ENCODE measurements at regions not wholly inside any gene's neighbourhood (a gene's known extent, or its start where the extent isn't known, plus 50 kb on each side); places are given as distances from the start of the nearest gene placed in this dataset.

- TF ChIP-seq ZFX (IDR thresholded peaks at IDR 0.05) (no peak), CTCF (conservative IDR thresholded peaks at IDR 0.05) (no peak)
- no peak overlapping the region for H3K27ac ChIP-seq
Observed at GRCh38 chr15:35307676-35308075, 222.6 kb upstream of the NANOGP8 start.

GRCh38 chr15:35307026-35307425 is 221.9 kb upstream of the NANOGP8 start:
- TF ChIP-seq ZFX (IDR thresholded peaks at IDR 0.05) (no peak), CTCF (conservative IDR thresholded peaks at IDR 0.05) (no peak)
- H3K27ac ChIP-seq, result no peak overlapping the region

GRCh38 chr15:35306361-35306981 is 221.4 kb upstream of the NANOGP8 start:
- TF ChIP-seq ZFX (IDR thresholded peaks at IDR 0.05) (no peak), CTCF (conservative IDR thresholded peaks at IDR 0.05) (no peak)
- H3K27ac ChIP-seq, result no peak overlapping the region

- no peak overlapping the region for H3K27ac ChIP-seq
- TF ChIP-seq CTCF (conservative IDR thresholded peaks at IDR 0.05) (no peak), ZFX (IDR thresholded peaks at IDR 0.05) (no peak)
Observed at GRCh38 chr15:35305946-35306345, 220.9 kb upstream of the NANOGP8 start.

GRCh38 chr15:35305031-35305550 is 220.0 kb upstream of the NANOGP8 start:
- H3K27ac ChIP-seq, result no peak overlapping the region

GRCh38 chr15:35304389-35304788 is 219.3 kb upstream of the NANOGP8 start:
- no peak overlapping the region for H3K27ac ChIP-seq
- TF ChIP-seq CTCF (conservative IDR thresholded peaks at IDR 0.05) (no peak), ZFX (IDR thresholded peaks at IDR 0.05) (no peak)

More at GRCh38 chr15:35305031-35305550, 220.0 kb upstream of the NANOGP8 start:
- no peak for TF ChIP-seq CTCF (conservative IDR thresholded peaks at IDR 0.05)
- TF ChIP-seq ZFX (IDR thresholded peaks at IDR 0.05), result no peak

GRCh38 chr15:35302334-35302733 is 217.2 kb upstream of the NANOGP8 start:
- H3K27ac ChIP-seq, result no peak overlapping the region
- TF ChIP-seq ZFX (IDR thresholded peaks at IDR 0.05) (no peak), CTCF (conservative IDR thresholded peaks at IDR 0.05) (no peak)
